HCT116 (cell line): ENCODE measurements at regions not wholly inside any gene's neighbourhood (a gene's known extent, or its start where the extent isn't known, plus 50 kb on each side); places are given as distances from the start of the nearest gene placed in this dataset.

Experiments used
- POLR2A ChIP-seq: IDR thresholded peaks from 2 replicates; pipeline ENCODE4 v1.7.0; 2011; ENCODE audit warnings: borderline replicate concordance; ENCODE audit not compliant: insufficient read depth, insufficient read length; ENCODE audit errors: extremely low read depth
- TF ChIP-seq, protein P1 (sequence below), 3 experiments: fragments of 200-600 bp in 1 of 3; sonication (generic) in 1 of 3; IDR thresholded peaks in 2 of 3; conservative IDR thresholded peaks in 1 of 3; 2 replicates each; pipeline ENCODE4 v1.5.1; 2012 to 2017; ENCODE audit warnings: low read depth in 2 of 3, low read length in 2 of 3, antibody characterized with exemption in 1 of 3, borderline replicate concordance in 1 of 3, control low read depth in 1 of 3, mild to moderate bottlenecking in 1 of 3, mixed read lengths in 1 of 3, mixed run types in 1 of 3, moderate library complexity in 1 of 3; ENCODE audit not compliant: insufficient read depth in 1 of 3

- TF ChIP-seq, protein P1, sequence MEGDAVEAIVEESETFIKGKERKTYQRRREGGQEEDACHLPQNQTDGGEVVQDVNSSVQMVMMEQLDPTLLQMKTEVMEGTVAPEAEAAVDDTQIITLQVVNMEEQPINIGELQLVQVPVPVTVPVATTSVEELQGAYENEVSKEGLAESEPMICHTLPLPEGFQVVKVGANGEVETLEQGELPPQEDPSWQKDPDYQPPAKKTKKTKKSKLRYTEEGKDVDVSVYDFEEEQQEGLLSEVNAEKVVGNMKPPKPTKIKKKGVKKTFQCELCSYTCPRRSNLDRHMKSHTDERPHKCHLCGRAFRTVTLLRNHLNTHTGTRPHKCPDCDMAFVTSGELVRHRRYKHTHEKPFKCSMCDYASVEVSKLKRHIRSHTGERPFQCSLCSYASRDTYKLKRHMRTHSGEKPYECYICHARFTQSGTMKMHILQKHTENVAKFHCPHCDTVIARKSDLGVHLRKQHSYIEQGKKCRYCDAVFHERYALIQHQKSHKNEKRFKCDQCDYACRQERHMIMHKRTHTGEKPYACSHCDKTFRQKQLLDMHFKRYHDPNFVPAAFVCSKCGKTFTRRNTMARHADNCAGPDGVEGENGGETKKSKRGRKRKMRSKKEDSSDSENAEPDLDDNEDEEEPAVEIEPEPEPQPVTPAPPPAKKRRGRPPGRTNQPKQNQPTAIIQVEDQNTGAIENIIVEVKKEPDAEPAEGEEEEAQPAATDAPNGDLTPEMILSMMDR (IDR thresholded peaks at IDR 0.05 in 2 of 3, conservative IDR thresholded peaks at IDR 0.05 in 1 of 3; ENCODE audit: borderline replicate concordance in 1 of 3, insufficient read depth in 1 of 3, low read depth in 2 of 3, low read length in 2 of 3): no peak
- TF ChIP-seq POLR2A: no peak
These were observed 973.9 kb upstream of the PRR20A start for GRCh38 chr13:56166864-56167263.
